Osteocyte (in vitro differentiated cells): ENCODE measurements at regions not wholly inside any gene's neighbourhood (a gene's known extent, or its start where the extent isn't known, plus 50 kb on each side); places are given as distances from the start of the nearest gene placed in this dataset.
"Not testable (repeated sequence)": the region's sequence is repeated elsewhere in the genome, so short reads cannot be mapped to it uniquely, and the experiment has no call there.

Experiments
- DNase-seq: peaks from one replicate; pipeline ENCODE4 v3.0.0; 2021; ENCODE audit warnings: mixed read lengths; ENCODE audit not compliant: unreplicated experiment; ENCODE audit errors: extremely low spot score
- H3K27ac Mint-ChIP-seq: one replicate; pipeline ENCODE4 v1.8.0; 2021; ENCODE audit warnings: mild to moderate bottlenecking, mixed read lengths; ENCODE audit not compliant: unreplicated experiment
- H3K27me3 Mint-ChIP-seq: one replicate; pipeline ENCODE4 v1.8.0; 2021; ENCODE audit warnings: mixed read lengths; ENCODE audit not compliant: unreplicated experiment
- H3K36me3 Mint-ChIP-seq: one replicate; pipeline ENCODE4 v1.8.0; 2021; ENCODE audit warnings: mixed read lengths; ENCODE audit not compliant: unreplicated experiment
- H3K4me1 Mint-ChIP-seq: one replicate; pipeline ENCODE4 v1.8.0; 2021; ENCODE audit warnings: mixed read lengths; ENCODE audit not compliant: unreplicated experiment
- H3K4me3 Mint-ChIP-seq: one replicate; pipeline ENCODE4 v1.8.0; 2021; ENCODE audit warnings: mild to moderate bottlenecking, moderate library complexity, mixed read lengths; ENCODE audit not compliant: unreplicated experiment
- H3K9me3 Mint-ChIP-seq: one replicate; pipeline ENCODE4 v1.8.0; 2021; ENCODE audit warnings: mixed read lengths; ENCODE audit not compliant: unreplicated experiment
- TF ChIP-seq, protein P1 (sequence below): fragments of 200-600 bp; sonication (generic); IDR thresholded peaks from 2 replicates; pipeline ENCODE4 v1.5.0; 2021; ENCODE audit warnings: antibody characterized with exemption, mild to moderate bottlenecking, moderate library complexity

- TF ChIP-seq, protein P1, sequence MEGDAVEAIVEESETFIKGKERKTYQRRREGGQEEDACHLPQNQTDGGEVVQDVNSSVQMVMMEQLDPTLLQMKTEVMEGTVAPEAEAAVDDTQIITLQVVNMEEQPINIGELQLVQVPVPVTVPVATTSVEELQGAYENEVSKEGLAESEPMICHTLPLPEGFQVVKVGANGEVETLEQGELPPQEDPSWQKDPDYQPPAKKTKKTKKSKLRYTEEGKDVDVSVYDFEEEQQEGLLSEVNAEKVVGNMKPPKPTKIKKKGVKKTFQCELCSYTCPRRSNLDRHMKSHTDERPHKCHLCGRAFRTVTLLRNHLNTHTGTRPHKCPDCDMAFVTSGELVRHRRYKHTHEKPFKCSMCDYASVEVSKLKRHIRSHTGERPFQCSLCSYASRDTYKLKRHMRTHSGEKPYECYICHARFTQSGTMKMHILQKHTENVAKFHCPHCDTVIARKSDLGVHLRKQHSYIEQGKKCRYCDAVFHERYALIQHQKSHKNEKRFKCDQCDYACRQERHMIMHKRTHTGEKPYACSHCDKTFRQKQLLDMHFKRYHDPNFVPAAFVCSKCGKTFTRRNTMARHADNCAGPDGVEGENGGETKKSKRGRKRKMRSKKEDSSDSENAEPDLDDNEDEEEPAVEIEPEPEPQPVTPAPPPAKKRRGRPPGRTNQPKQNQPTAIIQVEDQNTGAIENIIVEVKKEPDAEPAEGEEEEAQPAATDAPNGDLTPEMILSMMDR: no peak
- H3K4me1 Mint-ChIP-seq: peaks cover 44% of the 10 kb centered on the region
- no peak overlapping the region for H3K4me3 Mint-ChIP-seq
- no peaks in the 10 kb centered on the region for H3K9me3 Mint-ChIP-seq
- no peak for DNase-seq
- peaks cover 2% of the 10 kb centered on the region for H3K36me3 Mint-ChIP-seq
- H3K27ac Mint-ChIP-seq: no peak overlapping the region
- H3K27me3 Mint-ChIP-seq: peaks cover 5% of the 10 kb centered on the region
Observed at GRCh38 chr5:54383941-54384340, 71.6 kb upstream of the HSPB3 start.

DNA sequence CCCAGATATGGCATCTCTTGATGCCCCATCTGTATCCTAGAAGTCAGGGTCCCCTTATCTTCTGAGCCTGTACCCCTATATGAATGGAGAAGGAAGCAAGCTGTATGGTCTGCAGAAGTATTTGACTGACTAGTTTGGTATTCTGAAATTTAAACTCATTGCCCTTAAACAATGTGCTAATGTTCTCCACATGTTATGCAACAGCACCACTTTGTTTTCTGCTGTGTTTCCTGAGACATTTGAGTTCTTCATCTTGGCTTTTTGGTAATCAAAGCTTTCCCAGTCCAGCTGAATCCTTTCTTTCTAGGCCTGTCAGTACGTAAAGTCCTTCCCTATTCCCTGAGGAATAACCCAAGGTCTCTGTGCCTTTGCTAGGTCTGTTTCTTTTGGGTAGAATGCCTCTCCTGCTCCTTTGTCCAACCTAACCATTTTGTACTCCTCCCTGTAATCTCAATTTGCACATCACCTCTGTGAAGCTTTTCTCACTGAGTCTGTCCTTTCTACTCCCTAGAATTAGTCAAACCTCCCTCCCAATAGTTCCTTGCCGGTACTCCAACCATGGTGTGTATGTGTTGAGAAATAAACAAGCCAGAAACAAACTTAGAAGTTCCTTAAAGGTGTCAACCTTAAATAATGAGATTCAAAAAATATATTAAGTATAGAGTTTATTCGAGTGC, 72.1 kb upstream of the HSPB3 start:
- DNase-seq: no peak
- Mint-ChIP-seq H3K4me3 (no peak overlapping the region), H3K4me1 (peaks cover 38% of the 10 kb centered on the region), H3K27ac (no peak overlapping the region), H3K36me3 (peaks cover 2% of the 10 kb centered on the region), H3K9me3 (no peaks in the 10 kb centered on the region), H3K27me3 (peaks cover 8% of the 10 kb centered on the region)
- TF ChIP-seq, protein P1: no peak

GRCh38 chr5:54381319-54381718, 70.9 kb upstream of the ARL15 start:
- H3K36me3 Mint-ChIP-seq, H3K27ac Mint-ChIP-seq, H3K4me3 Mint-ChIP-seq, DNase-seq, H3K9me3 Mint-ChIP-seq: not testable (repeated sequence)
- Mint-ChIP-seq H3K27me3 (peaks cover 14% of the 10 kb centered on the region), H3K4me1 (peaks cover 19% of the 10 kb centered on the region)

DNA sequence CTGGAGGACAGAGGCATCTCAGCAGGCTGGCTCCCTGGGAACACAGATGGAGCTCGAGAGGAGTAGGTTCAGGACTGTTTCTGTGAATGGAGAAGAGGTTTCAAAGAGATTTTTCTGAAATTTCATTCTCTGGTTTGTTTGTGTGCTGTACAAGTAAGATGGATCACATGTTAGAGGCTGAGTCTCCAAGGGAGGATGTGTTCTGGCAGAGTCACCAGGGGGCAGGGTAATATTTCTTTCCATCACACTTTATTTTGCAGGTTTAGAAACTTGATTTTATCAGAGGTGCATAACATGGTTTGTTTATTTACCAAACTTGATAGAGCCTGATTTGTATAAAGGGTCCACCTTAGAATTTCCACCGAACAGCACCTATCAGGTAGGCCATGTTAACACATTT, 69.2 kb upstream of the ARL15 start:
- TF ChIP-seq, protein P1: peak; percentile 25
- H3K4me1 Mint-ChIP-seq: peaks cover 11% of the 10 kb centered on the region
- no peak overlapping the region for H3K27ac Mint-ChIP-seq
- H3K27me3 Mint-ChIP-seq: peaks cover 28% of the 10 kb centered on the region
- H3K9me3 Mint-ChIP-seq: no peaks in the 10 kb centered on the region
- H3K36me3 Mint-ChIP-seq: no peaks in the 10 kb centered on the region
- no peak for DNase-seq
- H3K4me3 Mint-ChIP-seq: no peak overlapping the region

DNA sequence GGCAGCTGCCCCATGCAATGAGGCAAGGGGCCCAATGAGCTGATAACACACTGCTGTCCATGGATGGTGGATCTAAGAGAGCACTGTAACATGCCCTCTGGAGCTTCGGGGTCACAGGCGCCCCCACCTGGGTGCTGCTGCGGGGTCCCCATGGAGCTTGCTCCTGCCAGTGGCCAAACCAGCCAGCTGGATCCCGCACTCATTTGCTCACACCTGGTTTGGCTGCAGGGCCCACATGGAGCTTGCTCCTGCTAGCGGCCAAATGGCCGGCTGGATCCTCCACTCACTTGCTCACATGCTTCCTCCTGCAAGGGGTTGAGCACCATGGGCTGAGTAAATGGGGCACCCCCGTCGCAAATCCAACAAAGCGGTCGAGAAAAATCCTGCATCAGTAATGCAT, 68.3 kb upstream of the ARL15 start:
- peaks cover 1% of the 10 kb centered on the region for H3K36me3 Mint-ChIP-seq
- no peak overlapping the region for H3K27ac Mint-ChIP-seq
- peaks cover 36% of the 10 kb centered on the region for H3K27me3 Mint-ChIP-seq
- peaks cover 5% of the 10 kb centered on the region for H3K4me1 Mint-ChIP-seq
- no peak for DNase-seq
- TF ChIP-seq, protein P1: no peak
- peaks cover 4% of the 10 kb centered on the region for H3K9me3 Mint-ChIP-seq
- H3K4me3 Mint-ChIP-seq: no peak overlapping the region

GRCh38 chr5:54377339-54377738, 67.0 kb upstream of the ARL15 start:
- H3K4me3 Mint-ChIP-seq, DNase-seq, H3K36me3 Mint-ChIP-seq, H3K4me1 Mint-ChIP-seq, H3K27ac Mint-ChIP-seq: not testable (repeated sequence)
- Mint-ChIP-seq H3K27me3 (peaks cover 47% of the 10 kb centered on the region), H3K9me3 (peaks cover 14% of the 10 kb centered on the region)
